ENCODE measurements at regions not wholly inside any gene's neighbourhood (a gene's known extent, or its start where the extent isn't known, plus 50 kb on each side); places are given as distances from the start of the nearest gene placed in this dataset. TPM values are rescaled to one million over a fixed set of nuclear protein-coding genes. Genes with fewer than 3 reads are reported as not detected.
A peak's percentile ranks its signal among the peaks of the same experiment; 100 is the strongest.

GRCh38 chr2:181839811-181840210, 51.7 kb upstream of the ITPRID2 start:
- no peak overlapping the region for H4K8ac ChIP-seq (ENCODE audit: low read length)

GRCh38 chr2:181841079-181841478, 50.5 kb upstream of the ITPRID2 start:
- WGBS: 97% methylated on average over 2 of the region's 2 CpGs
- H3K27ac ChIP-seq (ENCODE audit: low read length, poor library complexity, severe bottlenecking): no peak overlapping the region

More at GRCh38 chr2:181839811-181840210, 51.7 kb upstream of the ITPRID2 start:
- H2BK15ac ChIP-seq (ENCODE audit: low read depth, poor library complexity, severe bottlenecking): no peak overlapping the region
- no peak overlapping the region for H3K4ac ChIP-seq (ENCODE audit: low read depth in 1 of 2, low read length in 2 of 2)
- no peaks in the 10 kb centered on the region for H3K4me1 ChIP-seq (ENCODE audit: control insufficient read depth, insufficient read depth, low read depth, low read length)
- no peak overlapping the region for H3K14ac ChIP-seq (ENCODE audit: low read length in 2 of 2)
- no peak overlapping the region for H3K9ac ChIP-seq (ENCODE audit: low read length)
- H3K4me2 ChIP-seq (ENCODE audit: low read length, poor library complexity, severe bottlenecking): no peak overlapping the region
- no peak overlapping the region for H2AK5ac ChIP-seq (ENCODE audit: low read length, severe bottlenecking)
- no peak overlapping the region for H4K91ac ChIP-seq (ENCODE audit: low read length)
- H2BK12ac ChIP-seq (ENCODE audit: low read length in 2 of 2): no peak overlapping the region
- H2BK5ac ChIP-seq (ENCODE audit: low read depth, low read length, poor library complexity, severe bottlenecking): no peak overlapping the region
- H3K27ac ChIP-seq (ENCODE audit: low read length, poor library complexity, severe bottlenecking): no peak overlapping the region
- H3K36me3 ChIP-seq (ENCODE audit: control insufficient read depth in 1 of 2, insufficient read depth in 2 of 2, low read depth in 1 of 2, low read length in 2 of 2): no peaks in the 10 kb centered on the region
- no peaks in the 10 kb centered on the region for H3K9me3 ChIP-seq (ENCODE audit: control insufficient read depth, low read length)
- no peaks in the 10 kb centered on the region for H3K79me1 ChIP-seq (replicated peaks; ENCODE audit: low read length, poor library complexity, severe bottlenecking)
- no peak overlapping the region for H3K23ac ChIP-seq (ENCODE audit: low read length in 2 of 2)
- DNase-seq: no peak
- no peaks in the 10 kb centered on the region for H3K27me3 ChIP-seq (ENCODE audit: control insufficient read depth in 1 of 2, insufficient read depth in 1 of 2, low read length in 2 of 2)
- no peak overlapping the region for H2BK120ac ChIP-seq (ENCODE audit: low read depth, low read length)
- no peak overlapping the region for H2AFZ ChIP-seq (ENCODE audit: low read depth, low read length)
- no peak overlapping the region for H3K18ac ChIP-seq (ENCODE audit: low read depth in 1 of 2, low read length in 2 of 2)
- no peak overlapping the region for H3K4me3 ChIP-seq (ENCODE audit: insufficient read depth in 1 of 2, low read depth in 1 of 2, low read length in 2 of 2)
- WGBS: 86% methylated on average over 1 of the region's 1 CpG

More at GRCh38 chr2:181841079-181841478, 50.5 kb upstream of the ITPRID2 start:
- no peak overlapping the region for H2BK120ac ChIP-seq (ENCODE audit: low read depth, low read length)
- H3K36me3 ChIP-seq (ENCODE audit: control insufficient read depth in 1 of 2, insufficient read depth in 2 of 2, low read depth in 1 of 2, low read length in 2 of 2): no peaks in the 10 kb centered on the region
- H2AFZ ChIP-seq (ENCODE audit: low read depth, low read length): no peak overlapping the region
- no peak overlapping the region for H2AK5ac ChIP-seq (ENCODE audit: low read length, severe bottlenecking)
- no peak overlapping the region for H2BK15ac ChIP-seq (ENCODE audit: low read depth, poor library complexity, severe bottlenecking)
- no peaks in the 10 kb centered on the region for H3K9me3 ChIP-seq (ENCODE audit: control insufficient read depth, low read length)
- no peaks in the 10 kb centered on the region for H3K27me3 ChIP-seq (ENCODE audit: control insufficient read depth in 1 of 2, insufficient read depth in 1 of 2, low read length in 2 of 2)
- H3K4me3 ChIP-seq (ENCODE audit: insufficient read depth in 1 of 2, low read depth in 1 of 2, low read length in 2 of 2): no peak overlapping the region
- no peak overlapping the region for H3K4me2 ChIP-seq (ENCODE audit: low read length, poor library complexity, severe bottlenecking)
- H2BK12ac ChIP-seq (ENCODE audit: low read length in 2 of 2): no peak overlapping the region
- no peak for DNase-seq
- H3K9ac ChIP-seq (ENCODE audit: low read length): peak overlapping the region; percentile 7
- no peak overlapping the region for H4K91ac ChIP-seq (ENCODE audit: low read length)
- no peak overlapping the region for H2BK5ac ChIP-seq (ENCODE audit: low read depth, low read length, poor library complexity, severe bottlenecking)
- H3K79me1 ChIP-seq (replicated peaks; ENCODE audit: low read length, poor library complexity, severe bottlenecking): no peaks in the 10 kb centered on the region
- H4K8ac ChIP-seq (ENCODE audit: low read length): no peak overlapping the region
- H3K4ac ChIP-seq (ENCODE audit: low read depth in 1 of 2, low read length in 2 of 2): no peak overlapping the region
- no peaks in the 10 kb centered on the region for H3K4me1 ChIP-seq (ENCODE audit: control insufficient read depth, insufficient read depth, low read depth, low read length)
- H3K14ac ChIP-seq (ENCODE audit: low read length in 2 of 2): no peak overlapping the region
- no peak overlapping the region for H3K23ac ChIP-seq (ENCODE audit: low read length in 2 of 2)
- H3K18ac ChIP-seq (ENCODE audit: low read depth in 1 of 2, low read length in 2 of 2): no peak overlapping the region

Small RNAs in the stretch of these regions (small RNA-seq; reads per million reads assigned to genes)
- not detected for gene RNU6ATAC19P (ENCODE audit: low read depth)

Measured in mesenchymal stem cell (in vitro differentiated cells and primary cell).